Ishikawa (cell line): ENCODE measurements at regions not wholly inside any gene's neighbourhood (a gene's known extent, or its start where the extent isn't known, plus 50 kb on each side); places are given as distances from the start of the nearest gene placed in this dataset.

Experiments used
- CEBPB ChIP-seq: IDR thresholded peaks from 2 replicates; pipeline ENCODE4 v1.6.1; 2012
- CREB1 ChIP-seq: IDR thresholded peaks from 2 replicates; pipeline ENCODE4 v1.6.1; 2012; ENCODE audit warnings: low read depth
- EGR1 ChIP-seq: IDR thresholded peaks from 2 replicates; pipeline ENCODE4 v1.6.1; 2012
- EP300 ChIP-seq: IDR thresholded peaks from 2 replicates; pipeline ENCODE4 v1.6.1; 2012; ENCODE audit warnings: borderline replicate concordance
- FOXM1 ChIP-seq: IDR thresholded peaks from 2 replicates; pipeline ENCODE4 v1.6.1; 2012; ENCODE audit warnings: low read depth, borderline replicate concordance
- NFIC ChIP-seq: IDR thresholded peaks from 2 replicates; pipeline ENCODE4 v1.6.1; 2012
- RAD21 ChIP-seq: IDR thresholded peaks from 2 replicates; pipeline ENCODE4 v1.6.1; 2012; ENCODE audit warnings: low read depth
- TAF1 ChIP-seq: IDR thresholded peaks from 2 replicates; pipeline ENCODE4 v1.6.1; 2012; ENCODE audit warnings: low read depth, mild to moderate bottlenecking
- TCF12 ChIP-seq: IDR thresholded peaks from 2 replicates; pipeline ENCODE4 v1.6.1; 2012; ENCODE audit warnings: low read depth
- TEAD4 ChIP-seq: IDR thresholded peaks from 2 replicates; pipeline ENCODE4 v1.6.1; 2012
- YY1 ChIP-seq: IDR thresholded peaks from 2 replicates; pipeline ENCODE4 v1.6.1; 2012; ENCODE audit warnings: low read depth
- ZBTB7A ChIP-seq: IDR thresholded peaks from 2 replicates; pipeline ENCODE4 v1.6.1; 2012; ENCODE audit warnings: low read depth
- TF ChIP-seq, protein P1 (sequence below): IDR thresholded peaks from 2 replicates; pipeline ENCODE4 v1.6.1; 2012; ENCODE audit warnings: low read depth, mild to moderate bottlenecking
- TF ChIP-seq, protein P2 (sequence below): IDR thresholded peaks from 2 replicates; pipeline ENCODE4 v1.6.1; 2012
- TF ChIP-seq, protein P3 (sequence below): IDR thresholded peaks from 2 replicates; pipeline ENCODE4 v1.6.1; 2012

DNA sequence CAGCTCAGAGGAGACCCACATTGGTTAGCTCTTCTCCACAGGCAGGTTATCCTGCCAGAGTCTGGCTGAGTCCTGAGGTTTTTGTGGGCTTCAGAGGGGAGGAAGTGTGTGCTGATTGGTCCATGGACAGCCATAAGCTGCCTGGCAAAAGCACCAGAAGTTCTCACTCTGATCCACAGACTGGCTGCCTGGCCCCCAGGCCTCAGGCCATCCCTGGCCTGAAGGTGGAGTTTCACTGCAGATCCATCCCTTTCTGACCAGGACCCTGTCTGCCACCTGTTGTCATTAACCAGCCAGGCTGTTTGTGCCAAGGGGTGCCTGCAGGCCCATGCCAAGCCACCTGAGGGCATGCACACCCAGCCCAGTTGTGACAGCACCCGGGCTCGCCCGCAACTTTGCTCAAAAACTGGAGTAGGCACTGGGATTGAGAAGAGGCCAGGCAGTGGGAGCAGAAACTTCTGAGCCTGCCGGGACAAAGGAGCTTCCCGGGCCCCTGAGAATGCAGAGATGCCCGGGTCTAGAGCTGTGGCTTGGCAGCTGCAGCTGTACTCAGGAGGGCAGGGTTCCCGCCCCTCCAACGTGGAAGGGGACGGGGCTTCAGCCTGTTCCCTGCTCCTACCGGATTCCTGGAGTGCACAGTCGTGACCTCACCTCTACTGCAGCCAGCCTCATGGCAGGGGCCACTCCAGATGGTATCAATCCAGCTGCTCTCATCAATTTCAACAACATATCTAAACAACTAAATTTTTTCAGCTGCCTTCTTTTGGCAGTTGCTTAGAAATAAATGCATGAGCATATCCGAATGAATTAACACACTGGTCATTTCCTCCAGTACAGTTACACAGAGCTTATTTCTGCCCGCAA is 1277.3 kb downstream of the SLC16A7 start:
- TF ChIP-seq, protein P1, sequence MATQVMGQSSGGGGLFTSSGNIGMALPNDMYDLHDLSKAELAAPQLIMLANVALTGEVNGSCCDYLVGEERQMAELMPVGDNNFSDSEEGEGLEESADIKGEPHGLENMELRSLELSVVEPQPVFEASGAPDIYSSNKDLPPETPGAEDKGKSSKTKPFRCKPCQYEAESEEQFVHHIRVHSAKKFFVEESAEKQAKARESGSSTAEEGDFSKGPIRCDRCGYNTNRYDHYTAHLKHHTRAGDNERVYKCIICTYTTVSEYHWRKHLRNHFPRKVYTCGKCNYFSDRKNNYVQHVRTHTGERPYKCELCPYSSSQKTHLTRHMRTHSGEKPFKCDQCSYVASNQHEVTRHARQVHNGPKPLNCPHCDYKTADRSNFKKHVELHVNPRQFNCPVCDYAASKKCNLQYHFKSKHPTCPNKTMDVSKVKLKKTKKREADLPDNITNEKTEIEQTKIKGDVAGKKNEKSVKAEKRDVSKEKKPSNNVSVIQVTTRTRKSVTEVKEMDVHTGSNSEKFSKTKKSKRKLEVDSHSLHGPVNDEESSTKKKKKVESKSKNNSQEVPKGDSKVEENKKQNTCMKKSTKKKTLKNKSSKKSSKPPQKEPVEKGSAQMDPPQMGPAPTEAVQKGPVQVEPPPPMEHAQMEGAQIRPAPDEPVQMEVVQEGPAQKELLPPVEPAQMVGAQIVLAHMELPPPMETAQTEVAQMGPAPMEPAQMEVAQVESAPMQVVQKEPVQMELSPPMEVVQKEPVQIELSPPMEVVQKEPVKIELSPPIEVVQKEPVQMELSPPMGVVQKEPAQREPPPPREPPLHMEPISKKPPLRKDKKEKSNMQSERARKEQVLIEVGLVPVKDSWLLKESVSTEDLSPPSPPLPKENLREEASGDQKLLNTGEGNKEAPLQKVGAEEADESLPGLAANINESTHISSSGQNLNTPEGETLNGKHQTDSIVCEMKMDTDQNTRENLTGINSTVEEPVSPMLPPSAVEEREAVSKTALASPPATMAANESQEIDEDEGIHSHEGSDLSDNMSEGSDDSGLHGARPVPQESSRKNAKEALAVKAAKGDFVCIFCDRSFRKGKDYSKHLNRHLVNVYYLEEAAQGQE, result no peak
- TF ChIP-seq YY1 (no peak), EGR1 (no peak), CREB1 (no peak), NFIC (no peak), TAF1 (no peak), CEBPB (no peak), EP300 (no peak), RAD21 (no peak), FOXM1 (no peak), TCF12 (no peak), TEAD4 (no peak), ZBTB7A (no peak)
- TF ChIP-seq, protein P2, sequence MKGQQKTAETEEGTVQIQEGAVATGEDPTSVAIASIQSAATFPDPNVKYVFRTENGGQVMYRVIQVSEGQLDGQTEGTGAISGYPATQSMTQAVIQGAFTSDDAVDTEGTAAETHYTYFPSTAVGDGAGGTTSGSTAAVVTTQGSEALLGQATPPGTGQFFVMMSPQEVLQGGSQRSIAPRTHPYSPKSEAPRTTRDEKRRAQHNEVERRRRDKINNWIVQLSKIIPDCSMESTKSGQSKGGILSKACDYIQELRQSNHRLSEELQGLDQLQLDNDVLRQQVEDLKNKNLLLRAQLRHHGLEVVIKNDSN, result no peak
- TF ChIP-seq, protein P3, sequence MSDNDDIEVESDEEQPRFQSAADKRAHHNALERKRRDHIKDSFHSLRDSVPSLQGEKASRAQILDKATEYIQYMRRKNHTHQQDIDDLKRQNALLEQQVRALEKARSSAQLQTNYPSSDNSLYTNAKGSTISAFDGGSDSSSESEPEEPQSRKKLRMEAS, result no peak

DNA sequence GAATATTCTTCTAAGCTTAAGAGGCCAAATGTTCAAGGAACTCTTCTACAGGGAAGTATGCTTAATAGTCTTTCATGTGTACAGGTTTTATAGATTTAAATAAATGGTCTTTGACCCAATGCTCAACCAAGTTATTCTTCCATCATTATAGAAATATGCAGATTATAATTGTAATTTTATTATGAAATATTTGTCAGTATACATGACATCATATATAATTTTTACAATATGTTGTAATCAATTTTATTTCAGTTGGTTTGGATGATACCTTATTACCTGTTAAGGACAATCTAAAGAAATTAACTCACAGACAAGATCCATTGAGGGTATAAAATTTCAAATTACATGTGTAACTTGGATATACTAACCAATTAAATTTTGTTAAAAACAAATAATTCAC is 1278.3 kb downstream of the SLC16A7 start:
- no peak for TF ChIP-seq RAD21
- no peak for TF ChIP-seq NFIC
- TF ChIP-seq, protein P3, result no peak
- no peak for TF ChIP-seq CREB1
- no peak for TF ChIP-seq TCF12
- TF ChIP-seq TAF1, result no peak
- no peak for TF ChIP-seq ZBTB7A
- TF ChIP-seq, protein P2, result no peak
- no peak for TF ChIP-seq FOXM1
- TF ChIP-seq, protein P1, result no peak
- no peak for TF ChIP-seq TEAD4
- TF ChIP-seq EP300, result no peak

DNA sequence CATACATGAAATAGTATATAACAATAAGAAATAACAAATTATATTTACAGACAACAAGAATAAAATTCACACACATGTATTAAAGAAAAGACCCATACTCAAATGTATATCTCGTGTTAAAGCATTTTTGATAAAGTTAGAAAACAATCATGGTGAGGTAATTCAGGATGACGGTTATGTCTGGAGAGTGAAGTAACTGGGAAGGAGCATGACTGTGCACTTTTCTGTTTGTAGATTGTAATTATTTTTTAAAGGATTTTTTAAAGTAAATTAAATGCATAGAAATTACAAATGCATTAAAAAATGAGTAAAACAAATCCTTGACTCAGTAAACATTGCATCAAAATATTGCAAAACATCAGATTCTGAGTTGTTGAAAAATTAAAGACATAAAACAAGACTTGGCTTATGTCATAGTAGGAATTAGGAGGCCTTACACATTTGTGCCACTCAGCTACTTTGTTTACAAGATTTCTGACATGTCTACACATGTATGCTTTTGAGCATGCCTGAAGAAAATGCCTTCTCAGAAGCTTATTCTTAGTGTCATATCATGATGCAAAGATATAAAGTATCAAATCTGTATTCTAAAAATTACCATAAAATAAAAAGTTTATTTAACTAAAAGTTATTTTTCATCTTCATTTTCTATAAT is 1325.1 kb downstream of the SLC16A7 start:
- no peak for TF ChIP-seq TCF12
- TF ChIP-seq EP300, result no peak
- no peak for TF ChIP-seq CEBPB
- TF ChIP-seq, protein P2, result no peak
- TF ChIP-seq ZBTB7A, result no peak
- TF ChIP-seq, protein P3, result no peak
- no peak for TF ChIP-seq EGR1

DNA sequence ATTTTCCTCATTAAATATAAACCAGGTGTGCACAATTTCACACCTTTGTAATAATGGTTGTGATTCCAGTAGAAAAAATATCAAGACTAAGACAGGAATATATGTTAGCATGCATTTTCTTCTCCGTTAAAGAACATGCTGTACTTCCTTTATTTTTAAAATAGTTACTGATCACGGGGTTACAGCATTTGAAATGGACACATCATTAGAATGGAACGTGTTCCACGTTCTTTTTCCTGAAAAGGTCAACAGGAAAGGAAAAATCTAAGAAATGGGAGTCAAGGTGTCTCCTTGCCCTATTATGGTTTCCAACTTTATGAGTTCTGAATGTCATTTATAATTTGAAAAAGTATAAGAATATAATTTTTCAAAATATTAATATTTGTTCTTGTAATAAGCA is 1325.7 kb downstream of the SLC16A7 start:
- TF ChIP-seq, protein P1, result no peak
- TF ChIP-seq EP300 (no peak), CREB1 (no peak), TEAD4 (no peak), FOXM1 (no peak), YY1 (no peak), TCF12 (no peak), ZBTB7A (no peak), CEBPB (no peak), RAD21 (no peak), EGR1 (no peak), TAF1 (no peak), NFIC (no peak)
- TF ChIP-seq, protein P2, result no peak
- TF ChIP-seq, protein P3, result no peak
